ENCODE measurements at regions not wholly inside any gene's neighbourhood (a gene's known extent, or its start where the extent isn't known, plus 50 kb on each side); places are given as distances from the start of the nearest gene placed in this dataset.

DNA sequence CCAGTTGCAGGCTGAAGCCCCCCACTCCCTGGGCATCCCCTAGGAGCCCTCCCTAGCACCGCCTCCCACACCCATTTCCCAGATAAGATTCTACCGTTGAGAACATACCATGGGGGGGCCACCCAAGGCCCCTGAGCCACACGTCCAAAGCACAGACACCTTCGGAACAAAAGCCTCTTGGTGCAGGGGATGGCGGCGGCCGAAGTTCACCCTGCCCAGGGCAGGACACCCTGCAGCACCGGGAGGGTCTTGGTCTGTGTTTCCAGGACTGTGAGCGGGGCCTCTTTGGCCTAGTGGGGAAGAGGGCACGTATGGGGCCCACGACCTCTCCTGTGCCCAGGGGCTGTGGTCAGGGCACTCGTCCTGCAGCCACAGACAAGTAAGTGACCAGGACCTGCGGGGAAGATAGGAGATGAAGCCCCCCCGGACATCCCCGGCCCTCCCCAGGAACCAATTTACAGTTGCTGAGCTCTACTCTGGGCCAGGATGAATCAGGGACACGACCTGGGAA, 154.3 kb upstream of the C14orf180 start:
- DNase-seq (ENCODE audit: low read depth in 2 of 2) = no peak

DNA sequence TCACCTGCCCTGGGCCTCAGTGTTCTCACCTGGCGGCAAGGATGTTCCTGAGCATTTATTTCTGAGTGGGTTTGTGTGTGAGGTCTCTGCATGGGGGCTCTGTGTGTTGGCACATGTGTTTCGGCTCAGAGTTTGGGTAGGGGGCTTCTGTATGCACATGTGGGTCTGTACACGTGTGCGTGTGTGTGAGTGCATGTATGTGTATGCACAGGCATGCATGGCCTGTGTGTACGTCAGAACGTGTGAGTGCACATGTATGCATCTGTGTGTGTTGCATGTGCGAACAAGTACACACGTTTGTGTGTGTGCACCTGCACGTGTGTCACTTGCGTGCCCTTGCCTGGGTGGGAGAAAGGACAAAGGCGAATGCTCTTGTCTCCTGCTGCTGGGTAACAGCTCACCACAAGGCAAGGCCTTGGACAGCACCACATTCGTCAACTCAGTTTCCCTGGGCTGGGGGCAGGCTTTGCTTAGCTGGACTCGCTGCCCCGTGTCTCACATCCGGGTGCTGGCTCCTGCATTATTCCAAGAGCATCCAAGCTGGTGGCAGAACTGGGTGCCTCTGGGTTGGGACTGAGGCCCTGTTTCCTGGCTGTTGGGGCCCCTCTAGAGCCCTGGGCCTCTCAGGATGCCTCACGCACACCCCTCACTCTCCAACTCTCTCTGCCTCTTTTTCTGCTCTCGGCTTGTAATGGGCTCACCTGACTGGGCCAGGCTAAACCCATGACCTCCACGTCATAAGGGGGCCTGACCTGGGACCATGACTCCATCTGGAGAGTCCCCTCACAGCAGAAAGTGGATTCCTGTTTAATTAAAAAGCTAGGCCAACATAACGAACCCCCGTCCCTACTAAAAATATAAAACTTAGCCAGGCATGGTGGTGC, 153.6 kb upstream of the C14orf180 start:
- no peak for DNase-seq (ENCODE audit: low read depth in 2 of 2)

DNA sequence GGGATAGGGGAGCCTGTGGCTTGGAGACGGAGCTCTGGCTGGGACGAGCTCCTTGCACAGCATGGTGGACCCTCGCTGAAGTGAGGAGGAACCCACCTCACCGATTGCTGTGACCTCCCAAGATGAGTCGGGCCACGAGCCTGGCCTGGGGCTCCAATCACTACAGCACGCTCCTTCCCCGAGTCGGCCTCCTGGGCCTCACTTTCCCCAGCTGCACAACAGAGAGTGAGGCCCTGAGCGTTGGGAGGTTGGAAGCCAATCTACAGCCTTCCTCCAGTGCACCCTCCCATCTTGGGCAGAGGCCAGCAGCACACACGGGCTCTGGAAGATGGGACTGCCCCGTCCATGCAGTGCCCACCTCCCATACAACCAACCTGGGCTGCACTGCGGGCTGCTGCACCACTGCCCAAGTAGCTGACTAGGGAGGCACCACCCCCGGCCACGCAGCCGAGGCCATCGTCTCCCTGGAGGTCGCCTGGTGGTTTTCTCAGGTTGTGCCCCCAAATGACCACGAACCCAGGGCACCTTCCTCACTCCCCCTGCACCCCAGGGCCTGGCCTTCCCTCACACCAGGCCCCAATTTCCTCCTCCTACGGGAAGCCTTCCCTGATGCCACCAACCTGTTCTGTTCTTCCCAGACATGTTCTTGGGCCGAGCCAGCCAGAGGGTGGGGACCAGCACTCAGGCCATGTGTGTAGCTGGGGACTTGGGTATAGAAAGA, 152.3 kb upstream of the C14orf180 start:
- no peak for DNase-seq (ENCODE audit: low read depth in 2 of 2)

DNA sequence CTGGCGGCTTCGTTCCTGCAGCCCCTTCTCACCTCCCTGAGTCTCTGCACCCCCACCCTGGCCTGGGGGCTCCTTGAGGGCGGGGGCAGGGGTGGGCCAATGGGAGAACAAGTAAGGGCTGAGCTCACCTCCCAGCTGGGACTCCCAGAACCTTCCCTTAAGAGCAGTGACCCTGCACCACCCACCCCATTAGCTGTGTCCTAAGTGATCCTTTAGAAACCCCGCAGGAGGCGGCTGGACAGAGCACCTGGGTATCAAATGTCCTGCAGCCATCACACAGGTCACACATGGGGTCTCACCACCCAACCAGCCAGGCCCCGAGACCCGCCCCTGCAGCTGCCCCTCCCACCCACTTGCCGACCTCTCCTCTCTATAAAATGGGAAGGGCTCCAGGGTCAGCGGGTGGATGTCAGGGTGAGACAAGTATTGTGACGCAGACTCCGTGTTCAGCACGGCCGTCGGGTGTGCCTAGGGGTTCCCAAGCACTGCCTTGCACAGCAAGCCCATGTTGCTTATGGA, 151.2 kb upstream of the C14orf180 start:
- no peak for DNase-seq (ENCODE audit: low read depth in 2 of 2)

- no peak for DNase-seq (ENCODE audit: low read depth in 2 of 2)
Measured at GRCh38 chr14:104428860-104429259, 150.7 kb upstream of the C14orf180 start.

DNA sequence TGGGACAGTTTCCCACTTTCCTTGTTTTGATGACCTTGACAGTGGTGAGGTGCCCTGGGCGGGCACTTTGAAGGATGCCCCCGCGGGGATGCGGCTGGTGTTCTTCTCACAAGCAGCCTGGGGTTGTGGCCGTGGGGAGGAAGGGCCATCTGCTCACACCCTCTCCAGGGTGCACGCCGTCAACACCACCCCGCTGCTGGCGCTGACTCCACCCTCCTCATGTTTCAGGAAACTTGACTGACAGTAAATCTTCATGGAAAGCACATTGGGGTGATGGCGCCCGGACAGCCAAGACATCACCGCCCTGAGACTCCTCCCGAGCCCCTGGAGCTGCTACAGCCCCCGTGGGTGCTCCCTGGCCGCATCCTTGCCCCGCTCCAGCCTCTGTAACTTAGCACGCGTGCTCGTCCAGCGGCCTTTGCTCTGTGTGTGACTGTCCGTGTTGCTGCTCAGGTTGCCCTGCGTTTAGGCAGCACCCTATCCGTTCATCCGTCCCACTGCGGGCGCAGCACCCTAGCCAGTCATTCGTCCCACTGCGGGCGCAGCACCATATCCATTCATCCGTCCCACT, 150.2 kb upstream of the C14orf180 start:
- DNase-seq (ENCODE audit: low read depth in 2 of 2) = no peak

GRCh38 chr14:104431351-104431928, 148.1 kb upstream of the C14orf180 start:
- no peak for DNase-seq (ENCODE audit: low read depth in 2 of 2)

- no peak for DNase-seq (ENCODE audit: low read depth in 2 of 2)
Measured at GRCh38 chr14:104431929-104432541, 147.5 kb upstream of the C14orf180 start.

DNA sequence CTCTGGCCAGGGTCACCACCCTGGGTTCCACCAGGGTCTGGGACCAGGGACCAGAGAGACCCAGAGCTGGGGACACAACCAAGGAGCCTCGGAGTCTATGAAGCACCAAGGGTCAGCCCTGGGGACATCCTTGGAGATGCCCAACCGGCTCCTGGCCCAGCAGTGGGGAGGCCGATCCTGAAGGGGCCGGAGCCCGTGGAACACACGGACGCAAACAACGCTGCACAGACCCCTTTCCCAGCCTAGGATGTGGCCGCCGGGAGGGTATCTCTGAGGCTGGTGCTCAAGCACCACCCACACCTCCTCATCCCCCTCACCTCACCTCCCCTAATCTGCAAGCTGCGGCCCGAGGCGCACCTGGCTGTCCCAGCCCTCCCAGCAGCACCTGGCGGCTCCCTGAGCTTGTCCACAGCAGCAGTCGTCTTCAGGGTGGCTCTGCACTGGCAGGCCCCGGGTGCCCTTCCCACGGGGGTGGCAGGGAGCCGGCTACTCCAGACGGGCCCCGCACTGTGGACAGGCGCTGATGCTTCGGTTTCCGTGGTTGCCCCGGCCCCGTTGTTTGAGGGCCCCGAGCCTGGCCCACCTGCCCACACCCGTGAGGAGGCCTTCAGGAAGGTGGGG, 146.8 kb upstream of the C14orf180 start:
- DNase-seq (ENCODE audit: low read depth in 2 of 2) = no peak

DNA sequence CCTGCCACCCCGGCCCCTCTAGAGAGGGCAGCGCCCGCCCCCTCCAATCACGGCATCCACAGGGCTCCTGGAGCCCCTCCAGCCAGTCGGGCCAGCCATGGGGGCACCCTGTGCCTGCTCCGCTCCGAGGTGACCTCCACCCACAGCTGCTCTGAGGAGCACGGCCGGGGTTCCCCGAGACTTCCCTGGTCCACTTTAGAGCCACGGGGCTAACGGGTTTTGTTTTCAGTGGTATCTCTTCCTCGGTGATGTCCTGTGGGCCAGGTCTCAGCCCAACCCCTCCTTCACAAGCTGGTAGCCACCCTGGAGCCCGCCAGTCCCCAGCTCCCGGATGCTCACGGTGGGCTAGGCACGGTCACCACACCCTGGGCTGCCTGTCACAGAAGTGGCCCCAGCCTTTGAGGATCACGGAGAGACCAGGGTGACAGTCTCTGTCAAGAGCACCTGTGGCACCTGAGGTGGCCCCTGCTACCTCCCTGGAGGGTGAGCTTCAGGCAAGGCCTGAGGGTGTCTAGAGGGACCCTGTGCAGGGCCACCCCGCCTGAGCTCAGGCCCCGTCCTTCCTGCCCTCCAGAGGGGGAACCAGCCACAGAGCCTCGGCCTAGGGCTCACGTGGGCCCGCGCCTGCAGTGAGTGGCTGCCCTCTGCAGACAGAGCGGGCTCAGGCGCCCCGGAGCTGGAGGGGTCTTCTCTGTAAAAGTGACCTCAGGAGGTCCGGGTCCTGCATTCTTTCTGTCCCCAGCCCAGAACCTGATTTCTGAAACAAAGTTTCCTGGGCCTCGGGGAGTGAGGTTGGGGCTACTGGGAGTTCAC, 146.0 kb upstream of the C14orf180 start:
- no peak for DNase-seq (ENCODE audit: low read depth in 2 of 2)

DNA sequence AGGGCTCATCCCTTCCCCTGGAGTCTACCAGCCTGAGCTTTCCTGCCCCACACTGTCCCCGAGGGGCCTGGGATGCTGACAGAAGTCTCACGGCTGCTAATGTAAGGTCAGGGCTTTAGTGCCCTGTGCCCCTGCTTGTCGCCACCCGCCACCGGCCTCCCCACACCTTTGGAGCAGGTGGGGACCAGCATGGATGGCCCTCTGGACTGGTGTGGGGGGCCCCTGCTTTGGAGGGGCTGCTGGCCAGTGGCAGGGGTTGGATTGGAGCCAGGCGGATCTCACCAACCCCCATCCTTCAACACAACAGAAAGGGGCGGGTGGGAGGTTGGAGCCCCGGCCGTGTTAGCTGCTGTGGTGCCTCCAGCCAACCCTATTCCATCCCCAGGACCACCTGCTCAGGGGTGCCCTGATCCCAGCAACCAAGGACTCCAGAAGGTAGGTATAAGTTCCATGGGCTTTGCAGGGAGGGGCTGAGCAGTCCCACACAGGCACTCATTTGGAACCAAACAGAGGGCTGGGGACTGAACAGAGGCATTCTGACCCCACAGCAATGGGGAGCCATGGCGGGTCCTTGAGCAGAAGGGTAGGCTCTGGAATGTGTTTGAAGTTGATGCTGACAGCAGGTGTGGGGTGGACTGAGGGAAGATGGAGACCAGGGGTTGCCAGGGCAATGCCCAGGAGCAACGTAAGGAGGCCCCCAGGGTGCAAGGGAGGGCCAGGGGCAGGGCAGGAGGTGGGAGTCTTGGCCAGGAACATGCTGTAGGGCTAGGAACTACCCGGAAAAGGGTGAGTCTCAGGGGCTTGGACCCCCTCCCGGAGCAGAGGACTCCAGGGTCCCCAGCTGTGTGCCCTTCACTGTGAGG, 145.1 kb upstream of the C14orf180 start:
- DNase-seq (ENCODE audit: low read depth in 2 of 2) = no peak

- no peak for DNase-seq (ENCODE audit: low read depth in 2 of 2)
Measured at GRCh38 chr14:104435147-104436046, 144.2 kb upstream of the C14orf180 start.

DNA sequence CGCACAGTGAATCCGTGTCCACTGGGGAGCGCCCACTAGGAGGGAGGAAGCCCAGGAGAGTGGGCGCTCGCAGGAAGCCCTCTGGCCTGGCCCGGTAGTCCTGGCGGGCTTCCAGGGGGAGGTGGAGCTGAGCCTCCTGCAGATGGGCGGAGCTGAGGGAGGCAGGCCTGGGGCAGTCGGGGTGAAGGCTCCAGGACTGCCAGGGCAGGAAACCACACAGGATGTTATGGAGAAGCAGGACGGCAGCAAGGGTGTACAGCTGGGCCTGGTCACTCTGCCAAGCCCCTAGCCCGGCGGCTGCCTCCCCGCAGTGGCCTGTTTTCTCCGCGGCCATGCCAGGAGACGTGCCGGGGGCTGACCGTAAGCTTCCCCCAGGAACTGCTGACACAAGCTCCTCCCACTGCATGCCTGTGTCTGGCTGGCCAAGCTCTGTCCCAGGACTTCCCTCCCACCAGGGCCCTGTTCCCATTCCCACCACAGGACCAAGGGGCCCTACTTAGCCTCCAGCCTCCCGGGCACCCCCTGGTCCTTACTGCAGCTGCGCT, 143.4 kb upstream of the C14orf180 start:
- DNase-seq (ENCODE audit: low read depth in 2 of 2) = no peak

GRCh38 chr14:104436741-104437701, 142.5 kb upstream of the C14orf180 start:
- DNase-seq (ENCODE audit: low read depth in 2 of 2) = no peak

GRCh38 chr14:104437703-104438102, 141.9 kb upstream of the C14orf180 start:
- no peak for DNase-seq (ENCODE audit: low read depth in 2 of 2)

DNA sequence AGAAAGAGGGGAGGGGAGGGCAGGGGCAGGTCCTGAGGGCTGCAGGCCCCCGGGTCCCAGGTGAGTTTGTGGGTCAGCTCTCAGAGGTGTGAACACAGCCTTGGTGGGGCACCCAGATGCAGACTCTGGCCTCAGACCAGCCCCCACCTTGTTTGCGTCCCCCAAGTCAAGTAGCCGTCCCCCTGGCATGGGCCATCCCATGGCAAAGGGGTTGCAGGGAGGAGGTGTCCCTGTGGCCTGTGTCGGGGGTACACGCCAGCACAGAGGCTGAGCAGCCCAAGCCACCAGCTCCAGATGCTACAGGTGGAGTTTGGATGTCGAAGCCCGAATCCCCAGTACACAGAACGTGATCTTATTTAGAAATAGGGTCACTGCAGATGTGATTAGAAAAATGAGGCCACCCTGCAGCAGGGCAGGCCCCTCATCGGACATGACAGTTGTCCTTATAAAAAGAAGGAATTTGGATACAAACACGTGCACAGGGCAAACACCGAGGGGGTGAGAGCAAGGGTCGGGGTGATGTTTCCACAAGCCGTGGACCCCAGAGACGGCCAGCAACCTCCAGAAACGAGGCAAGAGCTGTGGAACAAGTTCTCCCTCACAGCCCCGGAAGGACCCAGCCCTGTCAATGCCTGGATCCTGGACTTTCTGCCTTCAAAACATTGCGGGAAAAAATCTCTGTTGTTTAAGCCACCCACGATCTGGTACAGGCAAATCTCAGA, 141.2 kb upstream of the C14orf180 start:
- no peak for DNase-seq (ENCODE audit: low read depth in 2 of 2)

Data from stimulated activated CD4-positive, alpha-beta T cell treated with anti-CD3 and anti-CD28 coated beads, Interleukin-1b, Interleukin-23, amount 100 ng/mL, for 1 hour (primary cell).